Upper lobe of right lung (tissue), 1 donor: ENCODE measurements at regions not wholly inside any gene's neighbourhood (a gene's known extent, or its start where the extent isn't known, plus 50 kb on each side); places are given as distances from the start of the nearest gene placed in this dataset.

ENCODE experiments used
- ATAC-seq: fragments of 200-7000 bp; cut with Tn5 transposase; one replicate; pipeline ENCODE4 v1.9.1; 2020; ENCODE audit warnings: mild to moderate bottlenecking, moderate library complexity
- DNase-seq: peaks from one replicate; pipeline ENCODE4 v3.0.0-alpha.2; 2020
- H3K27ac ChIP-seq: fragments of 200-600 bp; one replicate; pipeline ENCODE4 v1.8.0; 2022
- H3K27me3 ChIP-seq: fragments of 200-600 bp; one replicate; pipeline ENCODE4 v1.8.0; 2022; ENCODE audit warnings: mild to moderate bottlenecking
- H3K36me3 ChIP-seq: fragments of 200-600 bp; one replicate; pipeline ENCODE4 v1.8.0; 2022
- H3K4me1 ChIP-seq: fragments of 200-600 bp; one replicate; pipeline ENCODE4 v1.8.0; 2022
- H3K4me3 ChIP-seq: fragments of 200-600 bp; one replicate; pipeline ENCODE4 v1.8.0; 2022; ENCODE audit warnings: mild to moderate bottlenecking
- H3K9me3 ChIP-seq: fragments of 200-600 bp; one replicate; pipeline ENCODE4 v1.8.0; 2022
- intact Hi-C: fragments of 100-400 bp; cut with DNase I; formaldehyde crosslinking; loops from one replicate; pipeline ENCODE4 v1.11.0; 2022
- TF ChIP-seq, protein P1 (sequence below): fragments of 200-600 bp; IDR thresholded peaks from one replicate; pipeline ENCODE4 v1.8.0; 2022; ENCODE audit warnings: antibody characterized with exemption
- donor health status: DM: no; HTN: yes; CAD: no; lungs with severe emphysema.

DNA sequence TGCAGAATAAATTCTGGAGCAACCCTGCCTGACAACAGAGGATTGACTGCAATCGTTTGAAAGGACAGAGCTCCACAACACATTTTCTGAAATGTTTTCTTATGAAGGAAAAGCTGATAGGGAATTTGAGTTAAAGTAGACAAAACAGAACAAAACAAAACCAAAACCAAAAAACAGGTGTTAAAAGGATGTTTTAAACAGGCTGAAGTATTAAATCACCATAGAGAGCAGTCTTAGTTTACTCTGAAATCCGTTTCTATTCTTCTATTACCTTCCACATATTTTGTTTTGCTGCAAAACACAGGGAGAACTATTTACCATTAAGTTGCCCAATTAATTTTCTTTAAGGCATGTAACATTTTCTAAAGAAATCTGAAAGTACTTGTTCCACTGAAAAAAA is 93.4 kb upstream of the MLIP start:
- TF ChIP-seq, protein P1, sequence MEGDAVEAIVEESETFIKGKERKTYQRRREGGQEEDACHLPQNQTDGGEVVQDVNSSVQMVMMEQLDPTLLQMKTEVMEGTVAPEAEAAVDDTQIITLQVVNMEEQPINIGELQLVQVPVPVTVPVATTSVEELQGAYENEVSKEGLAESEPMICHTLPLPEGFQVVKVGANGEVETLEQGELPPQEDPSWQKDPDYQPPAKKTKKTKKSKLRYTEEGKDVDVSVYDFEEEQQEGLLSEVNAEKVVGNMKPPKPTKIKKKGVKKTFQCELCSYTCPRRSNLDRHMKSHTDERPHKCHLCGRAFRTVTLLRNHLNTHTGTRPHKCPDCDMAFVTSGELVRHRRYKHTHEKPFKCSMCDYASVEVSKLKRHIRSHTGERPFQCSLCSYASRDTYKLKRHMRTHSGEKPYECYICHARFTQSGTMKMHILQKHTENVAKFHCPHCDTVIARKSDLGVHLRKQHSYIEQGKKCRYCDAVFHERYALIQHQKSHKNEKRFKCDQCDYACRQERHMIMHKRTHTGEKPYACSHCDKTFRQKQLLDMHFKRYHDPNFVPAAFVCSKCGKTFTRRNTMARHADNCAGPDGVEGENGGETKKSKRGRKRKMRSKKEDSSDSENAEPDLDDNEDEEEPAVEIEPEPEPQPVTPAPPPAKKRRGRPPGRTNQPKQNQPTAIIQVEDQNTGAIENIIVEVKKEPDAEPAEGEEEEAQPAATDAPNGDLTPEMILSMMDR = no peak
- no peak for ATAC-seq
- intact Hi-C loops = no loop called here
- Histone ChIP-seq H3K9me3 (no peaks in the 10 kb centered on the region), H3K27ac (no peak overlapping the region), H3K4me1 (no peaks in the 10 kb centered on the region), H3K27me3 (no peaks in the 10 kb centered on the region), H3K4me3 (no peak overlapping the region), H3K36me3 (no peaks in the 10 kb centered on the region)
- DNase-seq = no peak

DNA sequence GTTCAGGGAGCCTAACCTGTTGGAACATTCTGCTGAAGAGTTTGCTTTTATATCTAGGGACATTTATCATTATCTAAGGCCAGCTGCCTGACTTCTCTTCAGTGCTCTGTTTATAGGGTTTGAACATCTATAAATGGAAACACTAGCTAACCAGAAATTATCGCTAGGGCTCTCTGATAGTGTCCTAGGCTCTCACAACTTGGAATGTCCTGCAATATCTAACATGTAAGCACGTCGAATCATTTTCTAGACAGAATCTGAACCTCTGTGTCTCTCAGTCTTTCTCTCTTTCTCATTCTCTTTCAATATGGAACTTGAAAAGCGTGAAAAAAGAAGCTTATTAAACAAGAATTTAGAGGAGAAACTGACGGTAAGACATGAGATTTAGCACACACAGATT is 92.5 kb upstream of the MLIP start:
- Histone ChIP-seq H3K9me3 (no peaks in the 10 kb centered on the region), H3K4me1 (no peaks in the 10 kb centered on the region), H3K4me3 (no peak overlapping the region), H3K36me3 (no peaks in the 10 kb centered on the region), H3K27ac (no peak overlapping the region), H3K27me3 (no peaks in the 10 kb centered on the region)
- intact Hi-C loops = no loop called here
- TF ChIP-seq, protein P1 = no peak
- DNase-seq (no peak), ATAC-seq (no peak)

DNA sequence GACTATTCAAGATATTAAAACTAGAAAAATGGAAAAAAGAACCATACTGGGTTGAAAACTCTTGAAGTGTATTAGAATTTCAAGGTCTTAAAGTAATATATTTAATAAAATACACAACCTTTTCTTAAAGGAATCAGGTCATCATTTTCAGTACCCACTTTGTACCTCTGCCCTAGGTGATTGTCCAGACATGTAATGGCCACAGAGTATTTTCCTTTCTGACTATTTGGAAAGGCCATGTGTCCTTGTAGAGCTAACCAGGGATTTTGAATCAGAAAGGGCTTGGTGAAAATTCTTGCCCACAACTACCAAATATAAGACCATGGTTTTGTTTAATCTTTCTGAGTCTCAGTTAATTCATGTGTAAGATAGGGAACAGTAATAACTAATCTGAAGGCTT is 91.4 kb upstream of the MLIP start:
- no peaks in the 10 kb centered on the region for H3K36me3 ChIP-seq
- intact Hi-C loops = no loop called here
- no peak for ATAC-seq
- TF ChIP-seq, protein P1 = no peak
- DNase-seq = no peak
- H3K4me3 ChIP-seq = no peak overlapping the region
- H3K27ac ChIP-seq = no peak overlapping the region
- H3K27me3 ChIP-seq = no peaks in the 10 kb centered on the region
- no peaks in the 10 kb centered on the region for H3K4me1 ChIP-seq
- H3K9me3 ChIP-seq = no peaks in the 10 kb centered on the region

- TF ChIP-seq, protein P1 = no peak
- Histone ChIP-seq H3K4me3 (no peak overlapping the region), H3K9me3 (no peaks in the 10 kb centered on the region), H3K36me3 (no peaks in the 10 kb centered on the region), H3K4me1 (no peaks in the 10 kb centered on the region), H3K27ac (no peak overlapping the region), H3K27me3 (no peaks in the 10 kb centered on the region)
- ATAC-seq = no peak
- no peak for DNase-seq
- intact Hi-C loops = no loop called here
Measured at GRCh38 chr6:54020334-54020733, 90.9 kb upstream of the MLIP start.

- Histone ChIP-seq H3K36me3 (no peaks in the 10 kb centered on the region), H3K27ac (no peak overlapping the region), H3K4me1 (no peaks in the 10 kb centered on the region), H3K9me3 (no peaks in the 10 kb centered on the region), H3K4me3 (no peak overlapping the region), H3K27me3 (no peaks in the 10 kb centered on the region)
- ATAC-seq (no peak), DNase-seq (no peak)
- TF ChIP-seq, protein P1 = no peak
- intact Hi-C loops = no loop called here
Measured at GRCh38 chr6:54026652-54027400, 84.4 kb upstream of the MLIP start.

GRCh38 chr6:54028170-54028569 is 83.1 kb upstream of the MLIP start:
- no peaks in the 10 kb centered on the region for H3K36me3 ChIP-seq
- no peak overlapping the region for H3K4me3 ChIP-seq
- H3K27ac ChIP-seq = no peak overlapping the region
- H3K27me3 ChIP-seq = no peaks in the 10 kb centered on the region
- no peak for ATAC-seq
- H3K9me3 ChIP-seq = no peaks in the 10 kb centered on the region
- no peaks in the 10 kb centered on the region for H3K4me1 ChIP-seq
- intact Hi-C loops = no loop called here
- TF ChIP-seq, protein P1 = no peak
- no peak for DNase-seq
